ENCODE measurements at regions not wholly inside any gene's neighbourhood (a gene's known extent, or its start where the extent isn't known, plus 50 kb on each side); places are given as distances from the start of the nearest gene placed in this dataset.

DNA sequence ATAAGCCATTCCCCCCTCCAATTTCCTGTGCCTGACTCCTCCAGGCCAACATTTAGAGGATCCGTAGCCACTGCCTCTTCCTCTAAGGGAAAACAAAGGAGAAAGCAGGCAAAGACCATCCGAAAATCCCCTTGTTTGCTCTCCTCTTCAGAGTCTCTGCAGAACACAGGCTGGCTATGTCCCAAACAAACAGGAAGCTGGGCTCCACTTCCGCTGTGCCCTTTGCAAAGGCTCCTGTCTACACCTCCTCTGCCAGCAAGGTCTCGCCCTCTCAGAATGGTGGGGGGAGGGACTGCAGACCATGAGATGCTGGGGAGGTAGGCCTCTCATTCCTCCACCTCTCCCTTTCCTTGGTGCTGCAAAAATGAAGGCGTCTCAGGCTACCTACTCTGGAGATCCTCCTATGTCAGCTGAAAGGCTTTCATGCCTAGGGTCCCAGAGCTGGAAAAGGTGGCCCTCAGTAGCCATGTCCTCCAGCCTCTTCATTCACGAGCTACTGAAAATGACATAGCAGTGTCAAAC is 596.2 kb downstream of the BUD13 start:
- TF ChIP-seq EZH2phosphoT487 (IDR thresholded peaks at IDR 0.05; ENCODE audit: insufficient read depth, low read depth) (no peak), EZH2 (IDR thresholded peaks at IDR 0.05; ENCODE audit: insufficient read depth, poor library complexity, severe bottlenecking) (no peak)

Data from GM23248 (cell line).